HCT116 (cell line): ENCODE measurements at regions not wholly inside any gene's neighbourhood (a gene's known extent, or its start where the extent isn't known, plus 50 kb on each side); places are given as distances from the start of the nearest gene placed in this dataset.

Experiments used
- ATAC-seq: fragments of 200-7000 bp; cut with Tn5 transposase; 2 replicates; pipeline ENCODE4 v1.9.1; 2020; ENCODE audit warnings: mild to moderate bottlenecking, moderate library complexity
- BruUV-seq: library from RNA; stranded (reverse); fragments of 400-500 nt; replicated peaks from 2 replicates; lab custom pipeline; 2021; lab: Mats Ljungman, UMichigan
- CTCF ChIA-PET: fragments of 300-600 bp; sonication (Branson Sonifier 250); formaldehyde crosslinking; loops from one replicate; lab custom pipeline; 2021; ENCODE audit warnings: antibody characterized with exemption; lab: Charles Lee
- POLR2A ChIA-PET: fragments of 300-600, 350-600 bp; sonication (Branson Sonifier 250); formaldehyde crosslinking; loops from one replicate; lab custom pipeline; 2021; ENCODE audit warnings: antibody characterized with exemption; lab: Charles Lee
- RAD21 ChIA-PET, 2 experiments: fragments of 300-600 bp; sonication (Branson Sonifier 250); formaldehyde crosslinking; loops; one replicate each; lab custom pipeline; 2023; ENCODE audit warnings: low total read pairs in 2 of 2; ENCODE audit not compliant: uncharacterized antibody in 2 of 2, unreplicated experiment in 2 of 2, low non-redundant PET in 1 of 2; lab: Charles Lee
- DNase-seq: peaks from one replicate; pipeline ENCODE4 v3.0.0-alpha.2; 2010; ENCODE audit warnings: low read depth, low spot score
- H2AFZ ChIP-seq: fragments of 200-600 bp; shearing (Covaris generic), sonication (generic); 2 replicates; pipeline ENCODE4 v1.6.1; 2017; ENCODE audit warnings: low read depth, mixed run types, mixed read lengths, antibody characterized with exemption, low read length; ENCODE audit not compliant: poor library complexity, severe bottlenecking
- H3K27ac ChIP-seq: 2 replicates; pipeline ENCODE4 v1.5.1; 2012; ENCODE audit warnings: low read depth, low read length
- H3K27me3 ChIP-seq: fragments of 200-600 bp; sonication (generic); 2 replicates; pipeline ENCODE4 v1.6.1; 2016; ENCODE audit warnings: mixed run types, low read length, mixed read lengths; ENCODE audit not compliant: insufficient read depth
- H3K36me3 ChIP-seq, 2 experiments: fragments of 200-500 bp in 1 of 2; fragments of 200-600 bp in 1 of 2; sonication (Bioruptor generic) in 1 of 2; sonication (generic) in 1 of 2; 2 replicates each; pipeline versions ENCODE4 v1.5.1 to v1.6.1; 2014 to 2016; ENCODE audit warnings: low read length in 2 of 2, inconsistent platforms in 1 of 2, mixed read lengths in 1 of 2, mixed run types in 1 of 2; ENCODE audit not compliant: insufficient read depth in 2 of 2, control insufficient read depth in 1 of 2
- H3K4me1 ChIP-seq, 2 experiments: fragments of 200-600 bp in 1 of 2; sonication (generic) in 1 of 2; 2 replicates each; pipeline versions ENCODE4 v1.5.1 to v1.6.1; 2012 to 2017; ENCODE audit warnings: low read length in 2 of 2, inconsistent platforms in 1 of 2, mild to moderate bottlenecking in 1 of 2, mixed read lengths in 1 of 2, mixed run types in 1 of 2, moderate library complexity in 1 of 2; ENCODE audit not compliant: insufficient read depth in 2 of 2, control insufficient read depth in 1 of 2
- H3K4me2 ChIP-seq: fragments of 200-600 bp; sonication (generic); 2 replicates; pipeline ENCODE4 v1.6.1; 2017; ENCODE audit warnings: mixed run types, low read length, mixed read lengths
- H3K4me3 ChIP-seq, 2 experiments: fragments of 200-600 bp in 1 of 2; sonication (generic) in 1 of 2; replicated peaks in 1 of 2; 2 replicates each; pipeline ENCODE4 v1.5.1; 2011 to 2016; ENCODE audit warnings: low read length in 2 of 2, control low read depth in 1 of 2, low read depth in 1 of 2, mild to moderate bottlenecking in 1 of 2, mixed read lengths in 1 of 2, mixed run types in 1 of 2
- H3K79me2 ChIP-seq: fragments of 200-600 bp; sonication (generic); 2 replicates; pipeline ENCODE4 v1.6.1; 2017; ENCODE audit warnings: mild to moderate bottlenecking, mixed run types, low read length, moderate library complexity, mixed read lengths; ENCODE audit not compliant: insufficient read depth
- H3K9ac ChIP-seq: fragments of 200-600 bp; sonication (generic); 2 replicates; pipeline ENCODE4 v1.6.1; 2016; ENCODE audit warnings: low read length, mixed read lengths
- H3K9me2 ChIP-seq: fragments of 200-600 bp; sonication (generic), shearing (Covaris generic); 2 replicates; pipeline ENCODE4 v1.6.1; 2017; ENCODE audit warnings: mixed run types, mild to moderate bottlenecking, moderate library complexity; ENCODE audit not compliant: insufficient read depth
- H3K9me3 ChIP-seq, 2 experiments: fragments of 200-500 bp in 1 of 2; fragments of 200-600 bp in 1 of 2; sonication (Bioruptor generic) in 1 of 2; sonication (generic) in 1 of 2; 2 replicates each; pipeline ENCODE4 v1.6.1; 2014 to 2017; ENCODE audit warnings: low read length in 2 of 2, mixed read lengths in 2 of 2, inconsistent platforms in 1 of 2, low read depth in 1 of 2, mild to moderate bottlenecking in 1 of 2, mixed run types in 1 of 2, moderate library complexity in 1 of 2; ENCODE audit not compliant: control insufficient read depth in 1 of 2, insufficient read depth in 1 of 2
- H4K20me1 ChIP-seq: fragments of 200-600 bp; sonication (generic), shearing (Covaris generic); 2 replicates; pipeline ENCODE4 v1.6.1; 2017; ENCODE audit warnings: mixed run types, mild to moderate bottlenecking, moderate library complexity; ENCODE audit not compliant: insufficient read depth
- CBX3 ChIP-seq: IDR thresholded peaks from 2 replicates; pipeline ENCODE4 v1.6.1; 2012; ENCODE audit warnings: low read depth
- ELF1 ChIP-seq: IDR thresholded peaks from 2 replicates; pipeline ENCODE4 v1.6.1; 2012; ENCODE audit warnings: low read depth, borderline replicate concordance
- EZH2 ChIP-seq: fragments of 200-600 bp; sonication (generic); IDR thresholded peaks from 2 replicates; pipeline ENCODE4 v1.6.1; 2017; ENCODE audit warnings: antibody characterized with exemption, mixed run types
- EZH2phosphoT487 ChIP-seq: fragments of 200-600 bp; IDR thresholded peaks from 2 replicates; pipeline ENCODE4 v1.6.1; 2018; ENCODE audit warnings: antibody characterized with exemption, borderline replicate concordance
- FOSL1 ChIP-seq: IDR thresholded peaks from 2 replicates; pipeline ENCODE4 v1.6.1; 2012; ENCODE audit warnings: low read depth
- JUND ChIP-seq: IDR thresholded peaks from 2 replicates; pipeline ENCODE4 v1.6.1; 2012
- POLR2A ChIP-seq: IDR thresholded peaks from 2 replicates; pipeline ENCODE4 v1.7.0; 2011; ENCODE audit warnings: borderline replicate concordance; ENCODE audit not compliant: insufficient read depth, insufficient read length; ENCODE audit errors: extremely low read depth
- REST ChIP-seq: IDR thresholded peaks from 2 replicates; pipeline ENCODE4 v1.6.1; 2012; ENCODE audit warnings: low read depth
- SIN3A ChIP-seq: IDR thresholded peaks from 2 replicates; pipeline ENCODE4 v1.6.1; 2012; ENCODE audit warnings: low read depth
- TCF7L2 ChIP-seq: IDR thresholded peaks from 2 replicates; pipeline ENCODE4 v1.7.0; 2011; ENCODE audit warnings: borderline replicate concordance, inconsistent platforms; ENCODE audit not compliant: insufficient read depth, insufficient read length; ENCODE audit errors: extremely low read depth
- YY1 ChIP-seq: IDR thresholded peaks from 2 replicates; pipeline ENCODE4 v1.6.1; 2011; ENCODE audit warnings: low read length, low read depth, moderate library complexity, mild to moderate bottlenecking; ENCODE audit not compliant: insufficient replicate concordance; ENCODE audit errors: extremely low read depth
- ZBTB33 ChIP-seq: IDR thresholded peaks from 2 replicates; pipeline ENCODE4 v1.6.1; 2011; ENCODE audit warnings: mild to moderate bottlenecking, low read length, moderate library complexity; ENCODE audit not compliant: insufficient replicate concordance; ENCODE audit errors: extremely low read depth
- ZNF274 ChIP-seq: fragments of 200-500 bp; sonication (Bioruptor generic); IDR thresholded peaks from 2 replicates; pipeline ENCODE4 v1.6.1; 2014; ENCODE audit warnings: mild to moderate bottlenecking, low read depth, low read length, inconsistent platforms
- intact Hi-C: fragments of 100-400 bp; cut with micrococcal nuclease; formaldehyde crosslinking; loops from 2 replicates; pipeline ENCODE4 v1.10.0; 2022

- intact Hi-C loops: no loop called here
These were observed 184.5 kb upstream of the CRY1 start for GRCh38 chr12:107277855-107278254.

More at GRCh38 chr12:107277855-107278254, 184.5 kb upstream of the CRY1 start:
- DNase-seq (no peak), ATAC-seq (no peak)
- ChIA-PET POLR2A (no interaction called here), RAD21 (no interaction called here), CTCF (no interaction called here)
- Histone ChIP-seq H3K79me2 (no peaks in the 10 kb centered on the region), H3K27me3 (no peaks in the 10 kb centered on the region), H3K9me2 (no peaks in the 10 kb centered on the region), H3K4me2 (no peak overlapping the region)
- no peak for TF ChIP-seq EZH2phosphoT487
- TF ChIP-seq YY1: no peak
- no peak for TF ChIP-seq CBX3
- no peak for TF ChIP-seq TCF7L2
- no peak for TF ChIP-seq ELF1
- no peak for TF ChIP-seq SIN3A
- no peak for TF ChIP-seq ZNF274
- no peak for TF ChIP-seq JUND
- TF ChIP-seq FOSL1: no peak
- no peak for TF ChIP-seq ZBTB33
- TF ChIP-seq REST: no peak
- TF ChIP-seq POLR2A: no peak
- no peak for TF ChIP-seq EZH2
- TF ChIP-seq, all 23 proteins: peak for 0
- H3K9ac ChIP-seq: no peak overlapping the region
- H3K4me3 ChIP-seq: no peak overlapping the region
- H3K4me1 ChIP-seq: no peaks in the 10 kb centered on the region
- BruUV-seq: no TSS peak
- no peak overlapping the region for H2AFZ ChIP-seq
- no peak overlapping the region for H3K27ac ChIP-seq
- H3K9me3 ChIP-seq: no peaks in the 10 kb centered on the region
- H4K20me1 ChIP-seq: no peaks in the 10 kb centered on the region
- no peaks in the 10 kb centered on the region for H3K36me3 ChIP-seq
